GM19328 (cell line): ENCODE measurements at regions not wholly inside any gene's neighbourhood (a gene's known extent, or its start where the extent isn't known, plus 50 kb on each side); places are given as distances from the start of the nearest gene placed in this dataset.
"Not testable (repeated sequence)": the region's sequence is repeated elsewhere in the genome, so short reads cannot be mapped to it uniquely, and the experiment has no call there.

Experiments
- ATAC-seq: cut with Tn5 transposase; IDR thresholded peaks from one replicate; pipeline ENCODE4 v1.9.1; 2021; ENCODE audit warnings: mild to moderate bottlenecking, moderate library complexity; ENCODE audit not compliant: unreplicated experiment

DNA sequence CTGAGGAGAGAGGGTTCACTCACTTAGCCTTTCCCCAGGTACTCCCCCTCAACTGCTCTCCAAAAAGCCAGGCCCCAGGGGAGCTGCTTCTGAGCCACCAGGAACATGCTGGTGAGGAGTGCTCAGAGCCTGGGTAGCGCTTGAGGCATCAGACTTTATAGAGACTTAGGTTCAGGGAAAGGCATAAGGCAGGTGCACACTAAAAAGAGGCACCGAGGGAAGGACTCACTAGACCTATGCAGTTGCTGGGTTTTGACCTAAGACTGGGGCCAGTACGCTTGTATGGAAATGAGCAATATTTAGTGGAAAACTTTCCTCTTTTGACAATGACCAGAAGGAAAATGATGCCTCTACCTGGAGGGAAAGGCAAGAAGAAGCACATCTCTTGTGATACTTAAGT lies 589.1 kb downstream of the RPIA start:
- not testable (repeated sequence) for ATAC-seq

DNA sequence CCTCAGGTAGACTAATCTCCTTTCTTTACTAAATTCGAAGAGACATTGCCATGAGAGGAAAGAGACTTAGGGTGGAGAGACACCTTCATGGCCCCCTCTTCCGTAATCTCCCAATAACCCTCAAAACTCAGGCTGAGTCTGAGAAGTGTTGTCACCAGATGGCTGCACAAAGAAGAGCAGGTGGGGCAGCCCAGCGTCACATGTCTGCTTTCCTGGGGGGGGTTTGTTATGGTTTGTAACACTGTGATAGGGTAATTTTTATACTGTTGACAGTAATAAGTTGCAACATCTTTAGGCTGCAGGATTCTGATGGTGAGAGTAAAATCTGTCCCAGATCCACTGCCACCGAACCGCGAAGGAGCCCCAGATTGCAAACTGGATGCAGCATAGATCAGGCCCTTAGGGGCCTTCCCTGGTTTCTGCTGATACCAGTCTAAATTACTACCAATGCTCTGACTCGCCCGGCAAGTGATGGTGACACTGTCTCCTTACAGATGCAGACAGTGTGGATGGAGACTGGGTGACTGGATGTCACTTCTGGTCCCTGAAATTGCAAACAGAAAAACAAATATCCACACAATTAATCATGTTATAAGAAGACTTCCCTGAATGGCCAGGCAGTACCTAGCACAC lies 595.1 kb downstream of the RPIA start:
- not testable (repeated sequence) for ATAC-seq

DNA sequence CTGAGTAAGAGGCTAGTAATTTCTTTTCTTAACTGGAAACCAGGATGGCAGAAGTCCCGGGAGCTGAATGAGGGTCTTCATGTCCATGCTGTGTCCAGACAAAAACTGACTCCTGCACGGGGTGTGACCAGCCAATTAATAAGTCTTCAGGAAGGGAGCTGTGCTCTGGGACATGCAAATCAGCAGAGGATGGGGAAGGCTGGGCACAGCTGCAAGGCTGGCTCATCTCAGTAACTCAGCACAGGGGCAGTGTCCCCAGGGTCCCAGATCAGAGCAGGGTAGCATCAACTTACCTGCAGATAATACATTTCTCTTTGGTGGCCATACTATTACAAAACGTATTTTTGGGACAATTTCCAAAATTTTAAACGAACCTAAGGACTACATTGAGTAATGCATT lies 595.6 kb downstream of the RPIA start:
- not testable (repeated sequence) for ATAC-seq

DNA sequence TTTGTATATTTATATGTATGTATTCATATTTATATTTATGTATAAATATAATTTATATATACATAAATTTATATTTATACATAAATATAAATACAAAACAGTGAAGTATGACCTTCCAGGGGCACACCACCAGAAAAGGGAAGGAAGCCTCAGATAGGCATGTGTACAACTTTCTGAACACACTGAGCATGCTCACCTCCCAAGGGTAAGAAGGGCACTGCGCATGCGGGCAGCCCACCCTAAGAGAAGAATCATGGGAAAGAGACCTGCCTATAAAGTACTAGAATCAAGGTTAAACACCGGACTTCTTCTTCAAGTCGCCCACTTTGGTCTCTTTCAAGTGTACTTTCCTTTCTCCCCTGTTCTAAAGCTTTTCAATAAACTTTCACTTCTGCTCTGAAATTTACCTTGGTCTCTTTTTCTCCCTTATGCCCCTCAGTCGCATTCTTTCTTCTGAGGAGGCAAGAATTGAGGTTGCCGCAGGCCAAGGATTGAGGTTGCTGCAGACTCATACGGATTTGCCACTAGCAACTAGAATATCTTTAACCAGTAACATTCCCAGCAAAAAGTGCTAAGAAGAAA lies 600.3 kb downstream of the RPIA start:
- ATAC-seq: not testable (repeated sequence)

DNA sequence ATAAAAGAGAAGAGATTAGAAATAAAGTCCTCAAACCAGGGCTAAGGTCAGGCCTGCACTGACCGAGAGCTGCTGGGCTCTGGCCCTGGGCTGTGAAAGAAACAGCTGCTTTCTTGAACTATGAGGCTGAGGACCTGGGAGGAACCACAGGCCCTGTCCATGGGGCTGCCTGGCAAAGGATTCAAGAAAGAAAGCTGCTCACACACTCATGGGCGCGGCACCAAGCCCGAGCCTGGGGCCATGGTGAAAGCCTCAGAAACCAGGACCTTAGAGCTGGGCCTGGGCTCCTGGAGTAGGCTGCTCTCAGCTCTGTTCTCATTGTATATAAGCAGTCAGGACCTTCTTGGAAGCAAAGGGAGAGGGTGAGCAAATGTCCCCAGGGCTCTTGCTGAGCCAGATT lies 601.9 kb downstream of the RPIA start:
- not testable (repeated sequence) for ATAC-seq

DNA sequence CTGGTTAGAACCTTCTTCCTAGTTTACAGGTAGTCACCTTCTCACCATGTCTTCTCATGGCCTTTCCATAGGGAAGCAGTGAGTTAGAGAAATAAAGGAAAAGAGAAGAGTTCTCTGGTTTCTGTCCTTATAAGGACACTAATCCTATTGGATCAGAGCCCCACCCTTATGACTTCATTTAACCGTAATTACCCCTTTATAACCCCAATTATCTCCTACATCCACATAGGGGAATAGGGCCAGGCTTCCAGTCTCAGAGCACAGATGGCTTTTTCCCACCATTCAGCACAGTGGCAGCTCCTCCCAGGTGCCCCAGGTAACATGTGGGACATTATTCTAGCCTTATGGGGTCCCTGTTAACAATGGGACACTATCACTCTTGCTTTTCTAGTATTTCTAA lies 602.9 kb downstream of the RPIA start:
- not testable (repeated sequence) for ATAC-seq

DNA sequence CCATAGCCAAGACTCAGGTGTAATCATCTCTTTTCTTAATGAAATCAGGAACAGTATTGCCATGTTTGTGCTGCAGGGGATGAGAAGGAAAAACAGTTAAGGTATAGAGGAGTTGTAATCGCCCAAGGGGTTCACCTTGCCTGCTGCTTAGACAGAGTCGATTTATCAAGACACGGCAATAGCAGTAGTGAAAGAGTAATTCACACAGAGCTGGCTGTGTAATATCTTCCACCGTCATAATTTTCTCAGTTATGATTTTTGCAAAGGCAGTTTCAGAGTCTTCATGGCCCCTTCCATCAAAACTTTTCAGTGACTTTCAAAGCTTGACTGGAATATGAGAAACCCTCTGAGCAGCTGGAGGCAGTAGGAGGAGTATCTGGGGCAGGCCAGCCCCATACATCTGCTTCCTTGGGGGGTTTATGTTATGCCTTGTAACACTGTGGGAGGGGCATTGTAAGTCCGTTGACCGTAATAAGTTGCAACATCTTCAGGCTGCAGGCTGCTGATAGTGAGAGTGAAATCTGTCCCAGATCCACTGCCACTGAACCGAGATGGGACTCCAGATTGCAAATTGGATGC lies 605.4 kb downstream of the RPIA start:
- not testable (repeated sequence) for ATAC-seq

DNA sequence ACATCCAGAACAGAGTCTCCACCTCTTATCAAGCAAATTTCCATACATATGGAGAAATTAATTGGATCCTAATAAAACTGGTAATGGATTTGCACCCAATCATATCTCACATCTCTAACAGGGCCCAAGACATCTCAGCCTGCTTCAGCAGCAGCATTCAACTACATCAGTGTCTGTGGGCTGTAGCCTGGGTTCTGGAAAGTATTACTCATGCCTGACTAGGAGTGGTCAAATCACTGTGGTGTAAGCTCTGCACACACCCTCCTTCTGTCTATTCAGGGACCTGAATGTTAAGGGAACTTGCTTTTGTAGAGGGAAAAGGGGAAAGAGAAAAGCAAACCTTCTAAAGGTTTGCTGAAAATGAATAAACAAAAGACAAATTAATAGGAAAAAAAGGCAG lies 607.7 kb downstream of the RPIA start:
- peak; percentile 73 for ATAC-seq

DNA sequence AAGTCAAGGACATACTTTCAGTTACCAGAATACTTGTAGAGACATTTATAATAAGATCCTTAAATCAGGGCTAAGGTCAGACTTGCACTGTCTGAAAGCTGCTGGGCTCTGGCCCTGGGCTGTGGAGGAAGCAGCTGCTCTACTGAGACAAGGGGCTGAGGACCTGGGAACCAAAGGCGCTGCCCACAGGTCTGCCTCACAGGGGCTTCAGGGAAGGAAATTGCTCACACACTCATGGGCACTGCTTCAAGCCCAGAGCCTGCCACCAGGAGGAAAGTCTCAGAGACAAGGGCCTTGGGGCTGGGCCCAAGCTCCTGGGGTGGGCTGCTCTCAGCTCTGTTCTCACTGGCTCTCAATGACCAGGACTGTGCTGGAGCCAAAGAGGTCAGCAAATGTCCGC lies 614.1 kb downstream of the RPIA start:
- ATAC-seq: not testable (repeated sequence)

DNA sequence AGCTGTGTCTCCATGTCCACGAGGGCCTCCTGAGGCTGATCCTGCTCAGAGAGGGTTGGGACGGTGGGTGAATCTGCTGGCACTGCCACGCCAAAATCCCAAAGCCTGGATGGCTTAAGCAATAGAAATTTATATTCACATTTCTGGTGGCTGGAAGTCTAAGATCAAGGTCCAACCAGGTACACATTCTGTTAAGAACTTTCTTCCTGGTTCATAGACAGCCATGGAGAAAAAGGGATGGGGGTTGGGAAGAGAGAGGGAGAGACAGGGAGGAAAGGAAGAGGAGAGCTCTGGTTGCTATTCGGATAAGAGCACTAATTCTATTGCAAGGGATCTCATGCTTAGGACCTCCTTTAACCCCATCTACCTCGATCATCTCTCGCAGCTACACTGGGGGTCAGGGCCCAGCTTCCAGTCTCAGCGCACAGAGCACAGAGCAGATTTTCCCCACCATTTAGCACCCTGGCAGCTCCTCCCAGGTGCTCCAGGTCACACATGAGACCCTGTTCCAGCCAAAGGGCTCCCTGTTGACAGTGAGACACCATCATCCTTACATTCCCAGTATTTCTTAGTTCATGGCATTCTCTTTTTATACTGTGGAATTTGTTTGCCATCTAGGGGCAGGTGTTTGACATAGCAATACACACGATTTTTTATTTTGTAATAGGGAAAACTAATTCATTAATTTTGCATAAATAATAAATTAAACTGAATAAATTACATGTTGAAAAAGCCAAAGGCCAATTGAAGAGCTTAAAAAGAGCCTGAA lies 615.6 kb downstream of the RPIA start:
- ATAC-seq: not testable (repeated sequence)

DNA sequence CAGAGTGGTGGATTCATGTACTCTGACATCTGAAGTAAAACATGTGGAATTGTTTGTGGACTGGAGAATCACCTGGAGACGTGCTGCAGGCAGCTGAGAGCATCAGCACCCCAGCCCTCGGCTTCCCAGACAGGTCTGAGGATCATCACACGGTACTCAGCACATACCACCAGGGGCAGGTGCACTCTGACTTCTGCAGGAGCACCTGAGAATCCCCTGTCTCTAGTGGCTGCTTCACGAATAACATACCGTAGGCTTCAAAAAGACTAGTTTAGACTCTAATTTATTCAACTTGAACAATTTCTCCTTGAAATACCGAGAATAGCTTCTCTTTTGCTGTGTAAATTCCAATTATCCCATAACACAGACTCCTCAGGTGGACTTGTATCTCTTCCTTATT lies 627.5 kb downstream of the RPIA start:
- ATAC-seq: not testable (repeated sequence)

DNA sequence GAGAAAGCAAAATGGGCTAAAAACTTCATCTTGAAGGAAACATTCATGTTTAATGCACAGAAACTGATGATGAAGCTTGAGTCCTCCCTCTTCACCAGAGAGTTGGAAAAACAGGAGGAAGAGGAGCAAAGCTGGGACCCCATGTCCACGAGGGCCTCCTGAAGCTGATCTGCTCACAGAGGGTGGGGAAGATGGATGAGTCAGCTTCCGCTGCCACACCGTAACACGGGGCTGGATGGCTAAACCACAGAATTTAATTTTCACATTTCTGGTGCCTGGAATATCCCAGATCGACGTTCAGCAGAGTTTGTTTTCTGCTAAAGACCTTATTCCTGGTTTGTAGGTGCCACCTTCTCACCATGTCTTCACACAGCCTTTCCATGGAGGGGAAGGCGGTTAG lies 634.4 kb downstream of the RPIA start:
- ATAC-seq: not testable (repeated sequence)

DNA sequence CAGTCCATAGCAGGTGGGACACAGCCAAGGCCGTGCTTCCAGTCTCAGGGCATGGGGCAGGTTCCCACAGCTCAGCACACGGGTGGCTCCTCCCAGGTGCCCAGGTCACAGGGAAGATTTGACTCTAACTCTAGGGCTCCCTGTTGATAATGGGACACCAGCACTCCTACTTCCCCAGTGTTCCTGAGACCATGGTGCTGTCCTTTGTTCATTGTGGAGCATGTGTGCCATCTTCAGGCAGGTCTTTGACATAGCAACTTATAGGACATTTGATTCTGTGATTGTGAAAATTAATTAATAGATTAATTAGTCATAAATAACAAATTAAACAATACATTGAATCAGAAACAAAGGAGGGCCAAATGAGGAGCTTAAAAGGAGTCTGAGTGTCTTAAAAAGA lies 635.0 kb downstream of the RPIA start:
- ATAC-seq: not testable (repeated sequence)

DNA sequence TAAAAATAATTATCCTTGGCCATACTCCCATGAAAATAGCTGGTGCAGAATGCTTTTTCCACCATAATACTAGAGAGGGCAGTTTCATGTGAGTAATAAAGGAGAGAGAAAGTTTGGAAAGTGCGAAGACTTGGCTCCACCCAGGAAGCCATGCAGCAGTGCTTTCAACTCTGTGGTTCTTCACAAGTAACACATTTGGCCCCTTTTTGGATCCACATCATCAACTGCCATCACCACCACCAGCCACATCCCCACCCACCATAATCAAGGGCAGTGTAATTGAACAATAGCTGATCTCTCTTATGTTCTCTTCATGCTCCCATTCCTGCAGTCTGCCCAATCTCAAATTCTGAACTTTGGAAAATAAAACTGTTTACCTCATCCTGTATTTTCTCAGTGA lies 637.3 kb downstream of the RPIA start:
- ATAC-seq: not testable (repeated sequence)
